Putamen (tissue), 1 donor: ENCODE measurements at regions not wholly inside any gene's neighbourhood (a gene's known extent, or its start where the extent isn't known, plus 50 kb on each side); places are given as distances from the start of the nearest gene placed in this dataset.

Experiments used
- DNase-seq: peaks from one replicate; pipeline ENCODE4 v3.0.0-alpha.2; 2016; ENCODE audit warnings: low spot score

DNA sequence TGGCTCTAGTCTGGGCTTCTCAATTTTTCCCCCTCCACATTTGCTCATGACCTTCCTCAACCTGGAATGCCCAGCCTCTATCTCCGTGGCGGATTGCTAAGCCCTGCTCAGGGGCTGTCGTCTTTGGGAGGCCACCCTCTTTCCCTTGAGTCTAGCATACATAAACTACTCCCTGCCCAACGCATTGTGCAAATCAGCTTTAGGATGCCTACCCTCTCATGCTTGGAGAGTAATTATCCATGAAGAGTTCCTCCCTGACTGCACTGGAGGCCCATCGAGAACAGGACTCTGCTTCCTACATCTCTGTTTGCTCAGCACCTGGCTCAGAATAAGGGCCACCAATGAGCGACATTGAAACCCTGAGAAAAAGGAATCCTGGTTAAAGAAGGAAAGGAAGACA, 53.7 kb upstream of the NPAS2 start:
- DNase-seq = no peak

DNA sequence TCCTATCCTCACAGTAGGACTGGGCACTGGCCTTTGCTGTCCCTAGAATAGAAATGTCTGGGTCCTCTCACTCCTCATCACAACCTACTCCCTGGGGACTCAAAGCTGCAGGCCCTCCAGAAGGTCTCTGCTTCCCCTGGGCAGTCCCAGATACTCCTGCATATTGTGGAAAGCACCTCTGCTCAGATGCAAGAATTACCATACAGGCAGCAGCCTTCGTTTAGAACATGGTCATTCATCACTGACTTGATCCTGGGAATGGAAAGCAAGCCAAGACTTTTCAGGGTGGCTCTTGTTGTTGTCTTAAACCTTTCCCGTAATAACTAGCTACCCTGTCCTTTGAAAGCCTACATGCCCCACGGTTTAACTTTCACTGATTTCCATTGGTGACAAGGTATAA, 53.1 kb upstream of the NPAS2 start:
- no peak for DNase-seq

DNA sequence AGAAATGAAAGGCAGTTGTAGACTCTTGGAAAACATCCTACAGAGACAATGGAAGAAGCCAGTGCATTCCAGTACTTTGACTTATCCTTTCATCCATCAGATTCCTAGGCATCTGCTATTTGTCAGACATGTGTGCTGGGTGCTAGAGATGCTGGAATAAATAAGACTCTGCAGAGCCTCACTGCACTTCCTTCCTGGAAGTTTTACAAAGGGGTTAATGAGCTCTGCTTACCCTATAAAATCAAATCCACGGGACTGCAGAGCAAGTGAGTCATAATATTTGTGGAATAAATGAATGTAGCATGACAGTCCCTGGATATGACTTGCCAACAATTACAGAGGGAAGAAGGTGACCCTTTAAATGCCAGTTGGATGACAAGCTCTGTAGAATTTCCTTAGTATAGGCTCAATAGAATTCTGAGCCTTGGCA, 52.7 kb upstream of the NPAS2 start:
- no peak for DNase-seq

DNA sequence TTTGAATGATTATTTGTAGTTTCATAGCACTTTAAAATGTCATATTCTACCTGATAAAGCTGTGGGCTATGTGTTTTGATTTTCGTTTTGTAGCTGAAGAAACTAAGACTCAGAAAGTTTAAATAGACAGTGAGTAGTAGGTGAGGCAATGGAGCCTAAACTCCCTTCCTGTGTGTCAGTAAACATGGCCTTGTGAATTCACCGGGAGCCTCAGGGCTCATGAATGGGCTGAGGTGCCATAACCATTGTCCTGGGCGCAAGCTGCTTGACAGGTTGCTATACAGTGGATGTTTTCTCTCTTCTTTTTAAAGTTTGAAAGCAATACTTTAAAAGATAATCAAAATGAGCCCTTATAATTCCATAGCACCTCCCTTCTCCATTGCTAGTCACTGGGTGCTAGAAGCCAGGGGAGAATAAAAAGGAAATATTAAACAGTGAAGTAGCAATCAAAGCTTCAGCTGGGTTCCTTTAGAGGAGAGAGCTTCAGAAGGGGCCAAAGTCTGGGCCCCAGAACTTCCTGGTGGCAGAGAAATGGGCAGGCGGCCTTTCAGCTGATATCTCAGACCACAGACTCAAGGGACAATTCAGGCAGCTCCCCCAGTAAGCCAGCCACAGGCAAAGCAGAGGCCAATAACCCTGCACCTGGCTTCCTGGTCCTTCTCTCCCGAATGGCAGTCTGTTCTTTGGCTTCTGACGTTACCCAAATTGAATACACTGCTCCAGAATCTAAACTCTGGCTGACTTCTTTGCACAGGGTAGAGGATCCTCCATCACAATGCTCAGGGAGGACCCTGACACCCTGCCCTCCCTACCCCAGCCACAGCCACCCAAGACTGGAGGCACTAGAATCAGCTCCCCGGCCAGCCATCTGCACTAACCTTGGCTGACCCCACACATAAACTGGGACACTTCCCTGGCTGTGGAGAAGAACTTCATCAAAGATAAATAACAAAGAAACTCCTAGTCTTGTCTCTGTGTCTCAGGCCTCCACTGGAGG, 51.8 kb upstream of the NPAS2 start:
- DNase-seq = no peak
